WERI-Rb-1 (cell line): ENCODE measurements at regions not wholly inside any gene's neighbourhood (a gene's known extent, or its start where the extent isn't known, plus 50 kb on each side); places are given as distances from the start of the nearest gene placed in this dataset.

ENCODE experiments used
- DNase-seq: peaks from one replicate; pipeline ENCODE4 v3.0.0-alpha.2; 2020
- H3K27ac ChIP-seq: fragments of 250-450 bp; sonication (Bioruptor Pico); 2 replicates; pipeline ENCODE4 v1.5.1; 2020; ENCODE audit warnings: mild to moderate bottlenecking, moderate library complexity
- H3K27me3 ChIP-seq: fragments of 250-450 bp; sonication (Bioruptor Pico); 2 replicates; pipeline ENCODE4 v1.5.1; 2021; ENCODE audit warnings: mild to moderate bottlenecking, low read depth, moderate library complexity; ENCODE audit not compliant: insufficient read depth, severe bottlenecking
- H3K36me3 ChIP-seq: fragments of 250-450 bp; sonication (Bioruptor Pico); 2 replicates; pipeline ENCODE4 v1.5.1; 2020; ENCODE audit warnings: mild to moderate bottlenecking, moderate library complexity
- H3K4me3 ChIP-seq: 2 replicates; pipeline ENCODE4 v1.5.1; 2011; ENCODE audit warnings: low read depth, mild to moderate bottlenecking, control low read depth, low read length
- H3K9me3 ChIP-seq: fragments of 250-450 bp; sonication (Bioruptor Pico); 2 replicates; pipeline ENCODE4 v1.5.1; 2021; ENCODE audit warnings: mild to moderate bottlenecking, moderate library complexity; ENCODE audit not compliant: severe bottlenecking
- TF ChIP-seq, protein P1 (sequence below): IDR thresholded peaks from 2 replicates; pipeline ENCODE4 v1.5.1; 2011; ENCODE audit warnings: low read depth, mild to moderate bottlenecking, control low read depth, inconsistent platforms, low read length

DNA sequence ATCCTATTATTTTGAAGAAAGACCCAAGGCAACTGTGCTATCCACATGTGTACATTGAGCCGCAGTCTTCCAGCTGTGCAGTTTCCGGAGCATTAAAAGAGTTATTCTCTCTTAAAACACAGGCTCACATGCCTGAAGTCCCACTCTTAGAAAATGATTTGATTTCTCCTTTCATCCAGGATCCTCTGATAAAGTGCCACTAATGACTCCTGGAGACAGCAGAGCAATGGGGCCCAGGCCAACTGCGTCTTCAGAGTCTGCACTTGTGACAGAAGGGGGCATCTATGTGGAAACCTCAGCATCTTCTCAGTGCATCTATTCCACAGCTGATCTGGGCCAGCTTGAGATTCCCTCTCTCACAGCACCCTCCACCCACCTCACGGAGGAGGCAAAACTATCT, 482.1 kb upstream of the AKR1E2 start:
- H3K27ac ChIP-seq: no peak overlapping the region
- DNase-seq: no peak
- TF ChIP-seq, protein P1, sequence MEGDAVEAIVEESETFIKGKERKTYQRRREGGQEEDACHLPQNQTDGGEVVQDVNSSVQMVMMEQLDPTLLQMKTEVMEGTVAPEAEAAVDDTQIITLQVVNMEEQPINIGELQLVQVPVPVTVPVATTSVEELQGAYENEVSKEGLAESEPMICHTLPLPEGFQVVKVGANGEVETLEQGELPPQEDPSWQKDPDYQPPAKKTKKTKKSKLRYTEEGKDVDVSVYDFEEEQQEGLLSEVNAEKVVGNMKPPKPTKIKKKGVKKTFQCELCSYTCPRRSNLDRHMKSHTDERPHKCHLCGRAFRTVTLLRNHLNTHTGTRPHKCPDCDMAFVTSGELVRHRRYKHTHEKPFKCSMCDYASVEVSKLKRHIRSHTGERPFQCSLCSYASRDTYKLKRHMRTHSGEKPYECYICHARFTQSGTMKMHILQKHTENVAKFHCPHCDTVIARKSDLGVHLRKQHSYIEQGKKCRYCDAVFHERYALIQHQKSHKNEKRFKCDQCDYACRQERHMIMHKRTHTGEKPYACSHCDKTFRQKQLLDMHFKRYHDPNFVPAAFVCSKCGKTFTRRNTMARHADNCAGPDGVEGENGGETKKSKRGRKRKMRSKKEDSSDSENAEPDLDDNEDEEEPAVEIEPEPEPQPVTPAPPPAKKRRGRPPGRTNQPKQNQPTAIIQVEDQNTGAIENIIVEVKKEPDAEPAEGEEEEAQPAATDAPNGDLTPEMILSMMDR: no peak
- H3K4me3 ChIP-seq: no peak overlapping the region
- no peaks in the 10 kb centered on the region for H3K9me3 ChIP-seq
- H3K36me3 ChIP-seq: no peaks in the 10 kb centered on the region
- no peaks in the 10 kb centered on the region for H3K27me3 ChIP-seq

- H3K36me3 ChIP-seq: no peaks in the 10 kb centered on the region
- no peak overlapping the region for H3K4me3 ChIP-seq
- no peaks in the 10 kb centered on the region for H3K9me3 ChIP-seq
- TF ChIP-seq, protein P1: no peak
- no peak for DNase-seq
- no peak overlapping the region for H3K27ac ChIP-seq
- H3K27me3 ChIP-seq: no peaks in the 10 kb centered on the region
Observed at GRCh38 chr10:4343091-4343490, 482.9 kb upstream of the AKR1E2 start.

GRCh38 chr10:4338768-4339167, 487.2 kb upstream of the AKR1E2 start:
- DNase-seq: no peak
- H3K27ac ChIP-seq: no peak overlapping the region
- H3K4me3 ChIP-seq: no peak overlapping the region
- no peaks in the 10 kb centered on the region for H3K36me3 ChIP-seq
- H3K27me3 ChIP-seq: no peaks in the 10 kb centered on the region
- TF ChIP-seq, protein P1: no peak
- no peaks in the 10 kb centered on the region for H3K9me3 ChIP-seq

DNA sequence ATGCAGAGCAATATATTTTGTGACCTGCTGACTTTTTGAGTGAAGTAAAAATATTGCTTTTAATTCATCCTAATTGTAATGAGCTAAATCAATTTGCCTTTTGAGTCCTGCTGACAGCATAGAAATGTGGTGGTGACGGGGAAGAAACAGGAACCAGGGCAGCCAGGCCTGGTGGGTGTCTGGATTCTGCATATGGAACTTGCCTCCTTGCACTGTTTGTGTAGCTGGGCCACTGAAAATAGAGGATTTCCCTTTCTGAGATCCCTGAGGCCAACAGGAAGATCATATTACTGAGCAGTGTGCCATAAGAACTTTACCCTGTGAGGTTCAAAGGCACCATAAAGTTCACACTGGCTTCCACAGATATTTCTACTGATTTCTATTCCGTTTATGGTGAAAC, 488.4 kb upstream of the AKR1E2 start:
- no peak for DNase-seq
- Histone ChIP-seq H3K36me3 (no peaks in the 10 kb centered on the region), H3K27ac (no peak overlapping the region), H3K9me3 (no peaks in the 10 kb centered on the region), H3K4me3 (no peak overlapping the region), H3K27me3 (no peaks in the 10 kb centered on the region)
- TF ChIP-seq, protein P1: no peak

GRCh38 chr10:4334871-4335270, 491.1 kb upstream of the AKR1E2 start:
- no peak overlapping the region for H3K4me3 ChIP-seq
- DNase-seq: no peak
- H3K27ac ChIP-seq: no peak overlapping the region
- no peaks in the 10 kb centered on the region for H3K9me3 ChIP-seq
- no peaks in the 10 kb centered on the region for H3K27me3 ChIP-seq
- TF ChIP-seq, protein P1: no peak
- no peaks in the 10 kb centered on the region for H3K36me3 ChIP-seq

- DNase-seq: no peak
- H3K27ac ChIP-seq: no peak overlapping the region
Observed at GRCh38 chr10:4334015-4334414, 492.0 kb upstream of the AKR1E2 start.

More at GRCh38 chr10:4334015-4334414, 492.0 kb upstream of the AKR1E2 start:
- no peaks in the 10 kb centered on the region for H3K9me3 ChIP-seq
- no peaks in the 10 kb centered on the region for H3K36me3 ChIP-seq
- H3K4me3 ChIP-seq: no peak overlapping the region
- TF ChIP-seq, protein P1: no peak
- no peaks in the 10 kb centered on the region for H3K27me3 ChIP-seq
